CD14-positive monocyte (primary cell): ENCODE measurements at regions not wholly inside any gene's neighbourhood (a gene's known extent, or its start where the extent isn't known, plus 50 kb on each side); places are given as distances from the start of the nearest gene placed in this dataset.
"Not testable (repeated sequence)": the region's sequence is repeated elsewhere in the genome, so short reads cannot be mapped to it uniquely, and the experiment has no call there.

Experiments used
- DNase-seq, 3 donors: peaks; one replicate each; pipeline ENCODE4 v3.0.0-alpha.2; 2011 to 2022
- H2AFZ ChIP-seq: 2 replicates; pipeline ENCODE4 v1.6.0; 2012; ENCODE audit warnings: mild to moderate bottlenecking, low read depth, low read length, inconsistent platforms; ENCODE audit not compliant: insufficient read depth, poor library complexity, severe bottlenecking
- H3K27ac ChIP-seq, 2 donors: 1 replicate in 1 of 2; 2 replicates in 1 of 2; pipeline ENCODE4 v1.5.1; 2012 to 2013; ENCODE audit warnings: low read length in 2 of 2, control low read depth in 1 of 2, inconsistent platforms in 1 of 2, low read depth in 1 of 2, mild to moderate bottlenecking in 1 of 2
- H3K27me3 ChIP-seq, 2 donors: one replicate each; pipeline versions ENCODE4 v1.6.0 to v1.6.1; 2011 to 2013; ENCODE audit warnings: low read length in 2 of 2; ENCODE audit not compliant: control insufficient read depth in 2 of 2, insufficient read depth in 2 of 2
- H3K36me3 ChIP-seq, 2 donors: replicated peaks in 1 of 2; 1 replicate in 1 of 2; 2 replicates in 1 of 2; pipeline versions ENCODE4 v1.5.1 to v1.6.1; 2012 to 2013; ENCODE audit warnings: low read length in 2 of 2, control low read depth in 1 of 2, inconsistent platforms in 1 of 2, mild to moderate bottlenecking in 1 of 2; ENCODE audit not compliant: insufficient read depth in 2 of 2, control insufficient read depth in 1 of 2
- H3K4me1 ChIP-seq, 2 donors: 1 replicate in 1 of 2; 2 replicates in 1 of 2; pipeline versions ENCODE4 v1.5.1 to v1.6.1; 2012 to 2013; ENCODE audit warnings: low read length in 2 of 2, control low read depth in 1 of 2, inconsistent platforms in 1 of 2, mild to moderate bottlenecking in 1 of 2, moderate library complexity in 1 of 2; ENCODE audit not compliant: insufficient read depth in 2 of 2, control insufficient read depth in 1 of 2
- H3K4me2 ChIP-seq: replicated peaks from 2 replicates; pipeline ENCODE3; 2012; ENCODE audit warnings: low read length, moderate library complexity, mild to moderate bottlenecking; ENCODE audit not compliant: poor library complexity, severe bottlenecking; ENCODE audit errors: extremely low read depth
- H3K4me3 ChIP-seq, 3 experiments: fragments of 200-600 bp in 1 of 3; sonication (generic) in 1 of 3; replicated peaks in 1 of 3; 1 replicate in 2 of 3; 2 replicates in 1 of 3; pipeline ENCODE4 v1.5.1; 2011 to 2013; ENCODE audit warnings: low read length in 3 of 3, mild to moderate bottlenecking in 3 of 3, control low read depth in 2 of 3, low read depth in 2 of 3, inconsistent platforms in 1 of 3, moderate library complexity in 1 of 3
- H3K79me2 ChIP-seq: 2 replicates; pipeline ENCODE4 v1.6.0; 2012; ENCODE audit warnings: mild to moderate bottlenecking, control low read depth, inconsistent platforms, low read length, moderate library complexity; ENCODE audit not compliant: insufficient read depth
- H3K9ac ChIP-seq: 2 replicates; pipeline ENCODE4 v1.6.0; 2017; ENCODE audit warnings: low read length, mild to moderate bottlenecking; ENCODE audit not compliant: insufficient read depth, poor library complexity, severe bottlenecking
- H3K9me3 ChIP-seq, 2 donors: replicated peaks in 1 of 2; 1 replicate in 1 of 2; 2 replicates in 1 of 2; pipeline versions ENCODE4 v1.5.1 to v1.6.1; 2012 to 2013; ENCODE audit warnings: low read length in 2 of 2, control low read depth in 1 of 2; ENCODE audit not compliant: control insufficient read depth in 1 of 2, insufficient read depth in 1 of 2
- H4K20me1 ChIP-seq: 2 replicates; pipeline ENCODE4 v1.6.0; 2012; ENCODE audit warnings: mild to moderate bottlenecking, low read length, control low read depth, moderate library complexity; ENCODE audit not compliant: insufficient read depth
- H3K27ac Mint-ChIP-seq, 7 donors: one replicate each; pipeline ENCODE4 v1.8.0; 2020; ENCODE audit warnings: mild to moderate bottlenecking in 7 of 7, mixed read lengths in 7 of 7, moderate library complexity in 6 of 7, inconsistent platforms in 2 of 7
- H3K27me3 Mint-ChIP-seq, 3 donors: one replicate each; pipeline ENCODE4 v1.8.0; 2021 to 2022; ENCODE audit warnings: low read depth in 3 of 3, mild to moderate bottlenecking in 3 of 3, mixed read lengths in 3 of 3, moderate library complexity in 3 of 3, inconsistent platforms in 1 of 3
- H3K36me3 Mint-ChIP-seq, 2 donors: one replicate each; pipeline ENCODE4 v1.8.0; 2020; ENCODE audit warnings: mixed read lengths in 2 of 2, inconsistent platforms in 1 of 2, mild to moderate bottlenecking in 1 of 2
- H3K4me1 Mint-ChIP-seq: one replicate; pipeline ENCODE4 v1.8.0; 2020; ENCODE audit warnings: mild to moderate bottlenecking, mixed read lengths
- H3K4me3 Mint-ChIP-seq, 2 donors: one replicate each; pipeline ENCODE4 v1.8.0; 2020; ENCODE audit warnings: mild to moderate bottlenecking in 2 of 2, mixed read lengths in 2 of 2, moderate library complexity in 1 of 2
- H3K9me3 Mint-ChIP-seq, 7 donors: one replicate each; pipeline ENCODE4 v1.8.0; 2020 to 2022; ENCODE audit warnings: mixed read lengths in 7 of 7, mild to moderate bottlenecking in 6 of 7, moderate library complexity in 6 of 7, inconsistent platforms in 2 of 7
- WGBS: methylation state at CpG from one replicate; pipeline ENCODE4 v1.1.5; 2013; ENCODE audit warnings: missing lambda C conversion rate; ENCODE audit not compliant: insufficient coverage; 5-methylcytosine and 5-hydroxymethylcytosine counted together
- intact Hi-C, 2 donors: fragments of 100-400 bp; cut with micrococcal nuclease; formaldehyde crosslinking; loops; one replicate each; pipeline versions ENCODE4 v1.15.0 to v1.15.1; 2023

DNA sequence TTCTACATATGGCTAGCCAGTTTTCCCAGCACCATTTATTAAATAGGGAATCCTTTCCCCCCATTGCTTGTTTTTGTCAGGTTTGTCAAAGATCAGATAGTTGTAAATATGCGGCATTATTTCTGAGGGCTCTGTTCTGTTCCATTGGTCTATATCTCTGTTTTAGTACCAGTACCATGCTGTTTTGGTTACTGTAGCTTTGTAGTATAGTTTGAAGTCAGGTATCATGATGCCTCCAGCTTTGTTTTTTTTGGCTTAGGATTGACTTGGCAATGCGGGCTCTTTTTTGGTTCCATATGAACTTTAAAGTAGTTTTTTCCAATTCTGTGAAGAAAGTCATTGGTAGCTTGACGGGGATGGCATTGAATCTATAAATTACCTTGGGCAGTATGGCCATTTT is 60.0 kb upstream of the GPC3 start:
- H3K27ac Mint-ChIP-seq, H3K36me3 Mint-ChIP-seq, H3K27me3 ChIP-seq, H3K4me1 Mint-ChIP-seq, H3K4me3 Mint-ChIP-seq, H3K4me2 ChIP-seq, H3K4me1 ChIP-seq, H3K4me3 ChIP-seq, DNase-seq, H3K36me3 ChIP-seq, H3K79me2 ChIP-seq, H3K27me3 Mint-ChIP-seq, H3K9me3 ChIP-seq, intact Hi-C loops, H3K9ac ChIP-seq, H4K20me1 ChIP-seq, H2AFZ ChIP-seq, H3K27ac ChIP-seq: not testable (repeated sequence)
- WGBS, result no CpG with 5 or more reads among the region's 3 CpGs
- H3K9me3 Mint-ChIP-seq, result peaks cover 2 to 15% (median 12%) of the 10 kb centered on the region in 7 donors

DNA sequence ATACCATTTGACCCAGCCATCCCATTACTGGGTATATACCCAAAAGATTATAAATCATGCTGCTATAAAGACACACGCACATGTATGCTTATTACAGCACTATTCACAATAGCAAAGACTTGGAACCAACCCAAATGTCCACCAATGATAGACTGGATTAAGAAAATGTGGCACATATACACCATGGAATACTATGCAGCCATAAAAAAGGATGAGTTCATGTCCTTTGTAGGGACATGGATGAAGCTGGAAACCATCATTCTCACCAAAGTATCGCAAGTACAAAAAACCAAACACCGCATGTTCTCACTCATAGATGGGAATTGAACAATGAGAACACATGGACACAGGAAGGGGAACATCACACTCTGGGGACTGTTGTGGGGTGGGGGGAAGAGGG is 81.7 kb upstream of the GPC3 start:
- H3K27me3 Mint-ChIP-seq, H3K9ac ChIP-seq, H3K36me3 ChIP-seq, H3K27ac ChIP-seq, H3K4me2 ChIP-seq, H3K4me3 ChIP-seq, H3K9me3 ChIP-seq, H3K27me3 ChIP-seq, DNase-seq, intact Hi-C loops, H3K4me3 Mint-ChIP-seq, H4K20me1 ChIP-seq, H3K4me1 Mint-ChIP-seq, H3K4me1 ChIP-seq, H3K79me2 ChIP-seq, H3K9me3 Mint-ChIP-seq, H2AFZ ChIP-seq, H3K27ac Mint-ChIP-seq, H3K36me3 Mint-ChIP-seq: not testable (repeated sequence)
- WGBS, result no CpG with 5 or more reads among the region's 3 CpGs

DNA sequence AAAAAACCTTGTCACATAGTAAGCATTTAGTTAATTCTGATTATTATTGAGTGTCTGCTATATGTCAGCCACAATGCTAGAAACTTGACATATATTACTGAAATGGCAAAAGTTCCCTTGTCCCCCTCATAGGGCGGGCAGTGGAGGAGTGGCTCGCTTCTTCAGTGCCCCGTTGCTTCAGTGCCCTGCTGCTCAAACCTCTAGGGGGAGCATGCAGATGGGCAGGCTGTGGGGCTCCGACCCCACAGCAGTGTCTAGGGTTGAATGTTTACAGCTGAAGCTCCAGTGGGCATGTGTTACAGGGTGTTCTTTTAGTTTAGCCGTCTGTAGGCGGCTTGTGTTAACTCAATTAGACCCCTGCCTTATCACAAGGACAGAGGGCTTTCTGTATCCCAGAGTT is 86.5 kb upstream of the GPC3 start:
- DNase-seq, H3K4me2 ChIP-seq, H3K27me3 Mint-ChIP-seq, H3K27ac ChIP-seq, H3K36me3 Mint-ChIP-seq, H3K4me1 Mint-ChIP-seq, H3K4me3 ChIP-seq, H3K79me2 ChIP-seq, H4K20me1 ChIP-seq, H3K4me3 Mint-ChIP-seq, H3K36me3 ChIP-seq, H3K27me3 ChIP-seq, H2AFZ ChIP-seq, H3K4me1 ChIP-seq, H3K9ac ChIP-seq, H3K27ac Mint-ChIP-seq, intact Hi-C loops: not testable (repeated sequence)
- peaks cover 15 to 16% of the 10 kb centered on the region in 2 donors for H3K9me3 ChIP-seq
- peaks cover 0 to 17% (median 12%) of the 10 kb centered on the region in 7 donors for H3K9me3 Mint-ChIP-seq
- WGBS, result 89% methylated on average over 3 of the region's 6 CpGs
